ENCODE measurements at regions not wholly inside any gene's neighbourhood (a gene's known extent, or its start where the extent isn't known, plus 50 kb on each side); places are given as distances from the start of the nearest gene placed in this dataset.

DNA sequence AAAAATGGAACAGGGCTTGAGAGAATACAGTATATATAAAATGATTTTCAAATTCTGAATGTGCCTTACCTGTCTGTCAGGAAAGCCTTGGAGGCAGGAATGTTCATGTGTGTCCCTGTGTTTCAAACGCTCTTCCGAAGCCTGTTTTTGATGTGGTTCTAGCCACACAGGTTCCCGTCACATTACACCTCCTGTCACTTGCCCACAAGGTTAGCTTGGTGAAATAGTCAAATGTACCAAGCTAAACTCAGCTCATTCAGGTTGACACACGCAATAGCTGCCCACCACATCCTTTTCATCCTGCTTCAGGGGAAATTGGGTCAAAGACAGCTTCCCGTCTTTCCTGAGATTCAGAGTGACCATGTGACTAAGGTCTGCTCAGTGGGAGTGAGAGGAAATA lies 574.0 kb downstream of the EFNB2 start (continued):
- no peak for TF ChIP-seq NRF1 (IDR thresholded peaks at IDR 0.05; ENCODE audit: low read depth, low read length)
- TF ChIP-seq GTF2F1 (IDR thresholded peaks at IDR 0.05; ENCODE audit: borderline replicate concordance, low read depth, low read length) = no peak
- TF ChIP-seq, protein P1, sequence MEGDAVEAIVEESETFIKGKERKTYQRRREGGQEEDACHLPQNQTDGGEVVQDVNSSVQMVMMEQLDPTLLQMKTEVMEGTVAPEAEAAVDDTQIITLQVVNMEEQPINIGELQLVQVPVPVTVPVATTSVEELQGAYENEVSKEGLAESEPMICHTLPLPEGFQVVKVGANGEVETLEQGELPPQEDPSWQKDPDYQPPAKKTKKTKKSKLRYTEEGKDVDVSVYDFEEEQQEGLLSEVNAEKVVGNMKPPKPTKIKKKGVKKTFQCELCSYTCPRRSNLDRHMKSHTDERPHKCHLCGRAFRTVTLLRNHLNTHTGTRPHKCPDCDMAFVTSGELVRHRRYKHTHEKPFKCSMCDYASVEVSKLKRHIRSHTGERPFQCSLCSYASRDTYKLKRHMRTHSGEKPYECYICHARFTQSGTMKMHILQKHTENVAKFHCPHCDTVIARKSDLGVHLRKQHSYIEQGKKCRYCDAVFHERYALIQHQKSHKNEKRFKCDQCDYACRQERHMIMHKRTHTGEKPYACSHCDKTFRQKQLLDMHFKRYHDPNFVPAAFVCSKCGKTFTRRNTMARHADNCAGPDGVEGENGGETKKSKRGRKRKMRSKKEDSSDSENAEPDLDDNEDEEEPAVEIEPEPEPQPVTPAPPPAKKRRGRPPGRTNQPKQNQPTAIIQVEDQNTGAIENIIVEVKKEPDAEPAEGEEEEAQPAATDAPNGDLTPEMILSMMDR (IDR thresholded peaks at IDR 0.05; ENCODE audit: control extremely low read depth in 1 of 3, insufficient read depth in 1 of 3, low read depth in 1 of 3, low read length in 3 of 3) = no peak
- TF ChIP-seq SP4 (IDR thresholded peaks at IDR 0.05; ENCODE audit: low read length) = no peak
